ENCODE measurements at regions not wholly inside any gene's neighbourhood (a gene's known extent, or its start where the extent isn't known, plus 50 kb on each side); places are given as distances from the start of the nearest gene placed in this dataset.

DNA sequence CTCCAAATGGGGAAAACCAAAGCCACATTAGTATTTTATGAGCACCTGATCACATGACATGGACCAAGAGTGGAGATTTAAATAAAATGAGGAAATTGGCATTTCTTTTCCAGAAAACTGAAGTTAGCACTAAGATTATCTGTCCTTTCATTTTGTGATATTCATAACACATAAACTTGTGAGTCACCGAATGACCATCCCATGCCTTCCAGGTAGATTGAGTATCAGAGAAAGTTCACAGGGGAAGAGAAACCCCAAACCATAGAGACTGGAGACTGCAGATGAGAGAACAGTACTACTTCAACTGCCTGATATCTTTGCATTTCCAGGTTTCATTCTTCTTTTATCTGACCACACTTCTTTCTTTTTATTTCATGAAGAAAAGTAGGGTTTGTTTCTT is 176.3 kb upstream of the LRP1B start:
- Histone ChIP-seq H3F3A (ENCODE audit: control insufficient read depth, insufficient read depth) (no peaks in the 10 kb centered on the region), H3K4me2 (ENCODE audit: low read length) (no peak overlapping the region), H3K27ac (ENCODE audit: low read depth, low read length) (no peak overlapping the region), H3K4me3 (ENCODE audit: low read length) (no peak overlapping the region), H4K20me1 (ENCODE audit: control insufficient read depth, insufficient read depth, low read depth, low read length) (no peaks in the 10 kb centered on the region), H3K9me3 (ENCODE audit: control insufficient read depth, insufficient read depth, low read length) (peaks cover 8% of the 10 kb centered on the region; the same call in 1 of the 2 replicates), H3K27me3 (ENCODE audit: control insufficient read depth, low read length) (no peaks in the 10 kb centered on the region), H3K79me2 (ENCODE audit: control insufficient read depth, low read length) (no peaks in the 10 kb centered on the region), H3K4me1 (ENCODE audit: control insufficient read depth, low read length) (no peaks in the 10 kb centered on the region), H3K36me3 (ENCODE audit: control insufficient read depth, low read length) (no peaks in the 10 kb centered on the region), H3K9me2 (replicated peaks; ENCODE audit: control insufficient read depth, low read length) (no peaks in the 10 kb centered on the region)
- TF ChIP-seq, protein P1, sequence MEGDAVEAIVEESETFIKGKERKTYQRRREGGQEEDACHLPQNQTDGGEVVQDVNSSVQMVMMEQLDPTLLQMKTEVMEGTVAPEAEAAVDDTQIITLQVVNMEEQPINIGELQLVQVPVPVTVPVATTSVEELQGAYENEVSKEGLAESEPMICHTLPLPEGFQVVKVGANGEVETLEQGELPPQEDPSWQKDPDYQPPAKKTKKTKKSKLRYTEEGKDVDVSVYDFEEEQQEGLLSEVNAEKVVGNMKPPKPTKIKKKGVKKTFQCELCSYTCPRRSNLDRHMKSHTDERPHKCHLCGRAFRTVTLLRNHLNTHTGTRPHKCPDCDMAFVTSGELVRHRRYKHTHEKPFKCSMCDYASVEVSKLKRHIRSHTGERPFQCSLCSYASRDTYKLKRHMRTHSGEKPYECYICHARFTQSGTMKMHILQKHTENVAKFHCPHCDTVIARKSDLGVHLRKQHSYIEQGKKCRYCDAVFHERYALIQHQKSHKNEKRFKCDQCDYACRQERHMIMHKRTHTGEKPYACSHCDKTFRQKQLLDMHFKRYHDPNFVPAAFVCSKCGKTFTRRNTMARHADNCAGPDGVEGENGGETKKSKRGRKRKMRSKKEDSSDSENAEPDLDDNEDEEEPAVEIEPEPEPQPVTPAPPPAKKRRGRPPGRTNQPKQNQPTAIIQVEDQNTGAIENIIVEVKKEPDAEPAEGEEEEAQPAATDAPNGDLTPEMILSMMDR (IDR thresholded peaks at IDR 0.05; ENCODE audit: low read depth, low read length, poor library complexity, severe bottlenecking): no peak
- no peak for TF ChIP-seq EZH2phosphoT487 (IDR thresholded peaks at IDR 0.05; ENCODE audit: borderline replicate concordance, low read length)

DNA sequence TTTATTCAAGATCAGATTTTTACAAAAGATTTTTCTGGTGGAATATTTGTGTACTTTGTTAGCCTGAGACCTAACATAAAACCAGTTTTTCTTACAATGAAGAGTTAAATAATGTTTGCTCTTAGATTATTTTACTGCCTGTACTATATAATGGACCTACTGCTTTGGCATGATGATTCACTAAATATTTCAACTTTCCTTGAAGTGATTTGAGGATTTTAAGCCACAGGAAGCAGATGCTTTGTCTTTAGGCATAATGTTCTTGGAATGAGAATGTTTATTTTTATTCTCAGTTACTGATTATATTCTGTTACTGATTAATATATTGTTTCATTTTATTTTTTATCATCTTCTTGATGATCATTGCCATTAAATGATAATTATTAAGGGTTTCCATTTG is 175.3 kb upstream of the LRP1B start:
- no peak for TF ChIP-seq EZH2phosphoT487 (IDR thresholded peaks at IDR 0.05; ENCODE audit: borderline replicate concordance, low read length)
- Histone ChIP-seq H3K9me2 (replicated peaks; ENCODE audit: control insufficient read depth, low read length) (no peaks in the 10 kb centered on the region), H3K27me3 (ENCODE audit: control insufficient read depth, low read length) (no peaks in the 10 kb centered on the region)

DNA sequence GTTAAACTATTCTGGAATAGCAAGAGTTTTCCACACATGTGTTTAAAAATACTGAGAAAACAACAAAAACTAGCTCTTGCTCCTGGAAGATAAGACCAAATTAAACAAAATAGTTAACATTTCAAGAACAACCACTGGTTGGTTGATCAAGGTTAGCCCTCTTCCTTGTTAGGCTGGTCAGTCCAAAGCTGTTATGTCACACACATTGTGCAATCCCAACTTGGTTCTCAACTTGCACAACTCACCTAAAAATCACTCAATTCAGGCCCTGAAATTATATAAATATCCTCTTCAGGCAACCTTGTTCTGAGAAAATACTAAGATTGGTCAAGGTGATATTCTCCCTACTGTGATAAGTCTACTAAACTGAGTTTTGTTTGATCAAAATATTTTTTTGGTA is 169.7 kb upstream of the LRP1B start:
- Histone ChIP-seq H3K27me3 (ENCODE audit: control insufficient read depth, low read length) (no peaks in the 10 kb centered on the region), H3F3A (ENCODE audit: control insufficient read depth, insufficient read depth) (no peaks in the 10 kb centered on the region), H3K36me3 (ENCODE audit: control insufficient read depth, low read length) (no peaks in the 10 kb centered on the region), H3K4me1 (ENCODE audit: control insufficient read depth, low read length) (no peaks in the 10 kb centered on the region), H3K79me2 (ENCODE audit: control insufficient read depth, low read length) (no peaks in the 10 kb centered on the region), H3K27ac (ENCODE audit: low read depth, low read length) (no peak overlapping the region), H3K9me3 (ENCODE audit: control insufficient read depth, insufficient read depth, low read length) (no peaks in the 10 kb centered on the region), H4K20me1 (ENCODE audit: control insufficient read depth, insufficient read depth, low read depth, low read length) (no peaks in the 10 kb centered on the region), H3K4me2 (ENCODE audit: low read length) (no peak overlapping the region), H3K9me2 (replicated peaks; ENCODE audit: control insufficient read depth, low read length) (no peaks in the 10 kb centered on the region), H3K4me3 (ENCODE audit: low read length) (no peak overlapping the region)
- no peak for TF ChIP-seq EZH2phosphoT487 (IDR thresholded peaks at IDR 0.05; ENCODE audit: borderline replicate concordance, low read length)
- TF ChIP-seq, protein P1 (IDR thresholded peaks at IDR 0.05; ENCODE audit: low read depth, low read length, poor library complexity, severe bottlenecking): no peak

More for the DNA sequence above, 175.3 kb upstream of the LRP1B start:
- no peaks in the 10 kb centered on the region for H4K20me1 ChIP-seq (ENCODE audit: control insufficient read depth, insufficient read depth, low read depth, low read length)
- H3K4me1 ChIP-seq (ENCODE audit: control insufficient read depth, low read length): no peaks in the 10 kb centered on the region
- H3K9me3 ChIP-seq (ENCODE audit: control insufficient read depth, insufficient read depth, low read length): peaks cover 8% of the 10 kb centered on the region; the same call in 1 of the 2 replicates
- H3K4me3 ChIP-seq (ENCODE audit: low read length): no peak overlapping the region
- H3K36me3 ChIP-seq (ENCODE audit: control insufficient read depth, low read length): no peaks in the 10 kb centered on the region
- no peak overlapping the region for H3K4me2 ChIP-seq (ENCODE audit: low read length)
- no peak overlapping the region for H3K27ac ChIP-seq (ENCODE audit: low read depth, low read length)
- H3K79me2 ChIP-seq (ENCODE audit: control insufficient read depth, low read length): no peaks in the 10 kb centered on the region
- H3F3A ChIP-seq (ENCODE audit: control insufficient read depth, insufficient read depth): no peaks in the 10 kb centered on the region

DNA sequence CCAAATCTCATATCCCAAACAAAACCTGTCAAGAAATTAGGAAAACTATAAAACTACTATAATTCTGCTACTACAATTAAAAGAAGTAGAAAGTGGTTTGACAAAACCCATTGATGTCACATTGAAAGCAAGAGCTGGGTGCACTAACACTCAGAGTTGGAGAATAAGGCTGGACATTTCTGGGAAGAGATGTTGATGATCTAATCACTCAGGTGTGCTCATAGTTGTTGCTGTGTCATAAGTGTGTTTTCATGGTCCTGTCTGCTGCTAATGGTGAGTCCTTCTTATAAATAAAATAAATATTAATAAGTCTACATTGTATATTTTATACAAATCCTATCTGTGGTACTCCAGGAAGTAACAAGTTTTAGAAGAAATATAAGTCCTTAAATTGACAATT is 168.2 kb upstream of the LRP1B start:
- Histone ChIP-seq H3K4me2 (ENCODE audit: low read length) (no peak overlapping the region), H3K27ac (ENCODE audit: low read depth, low read length) (no peak overlapping the region), H3K79me2 (ENCODE audit: control insufficient read depth, low read length) (no peaks in the 10 kb centered on the region), H3K36me3 (ENCODE audit: control insufficient read depth, low read length) (no peaks in the 10 kb centered on the region), H4K20me1 (ENCODE audit: control insufficient read depth, insufficient read depth, low read depth, low read length) (no peaks in the 10 kb centered on the region), H3K27me3 (ENCODE audit: control insufficient read depth, low read length) (no peaks in the 10 kb centered on the region), H3K9me2 (replicated peaks; ENCODE audit: control insufficient read depth, low read length) (no peaks in the 10 kb centered on the region), H3K9me3 (ENCODE audit: control insufficient read depth, insufficient read depth, low read length) (no peaks in the 10 kb centered on the region), H3F3A (ENCODE audit: control insufficient read depth, insufficient read depth) (no peaks in the 10 kb centered on the region), H3K4me3 (ENCODE audit: low read length) (no peak overlapping the region), H3K4me1 (ENCODE audit: control insufficient read depth, low read length) (no peaks in the 10 kb centered on the region)
- no peak for TF ChIP-seq EZH2phosphoT487 (IDR thresholded peaks at IDR 0.05; ENCODE audit: borderline replicate concordance, low read length)
- TF ChIP-seq, protein P1 (IDR thresholded peaks at IDR 0.05; ENCODE audit: low read depth, low read length, poor library complexity, severe bottlenecking): no peak

All from DOHH2 (cell line).